ENCODE measurements at regions not wholly inside any gene's neighbourhood (a gene's known extent, or its start where the extent isn't known, plus 50 kb on each side); places are given as distances from the start of the nearest gene placed in this dataset.

- no peak overlapping the region for H3K27ac Mint-ChIP-seq
- peak; percentile 47 for DNase-seq
- H3K36me3 Mint-ChIP-seq (ENCODE audit: low read depth) = peaks cover 2% of the 10 kb centered on the region
- H3K4me1 Mint-ChIP-seq = peaks cover 19% of the 10 kb centered on the region
- H3K4me3 Mint-ChIP-seq = no peak overlapping the region
- H3K9me3 Mint-ChIP-seq = peaks cover 9% of the 10 kb centered on the region
- H3K27me3 Mint-ChIP-seq = peaks cover 51% of the 10 kb centered on the region
- intact Hi-C loops (cut with micrococcal nuclease) = no loop called here
Measured at GRCh38 chr18:61957801-61958516, 65.2 kb upstream of the RNF152 start.

- peak; percentile 39 for DNase-seq
- Mint-ChIP-seq H3K4me3 (no peak overlapping the region), H3K27me3 (peaks cover 43% of the 10 kb centered on the region), H3K9me3 (peaks cover 4% of the 10 kb centered on the region), H3K4me1 (peaks cover 38% of the 10 kb centered on the region), H3K36me3 (ENCODE audit: low read depth) (peaks cover 2% of the 10 kb centered on the region), H3K27ac (no peak overlapping the region)
- intact Hi-C loops (cut with micrococcal nuclease) = no loop called here
Measured at GRCh38 chr18:61955644-61956043, 62.8 kb upstream of the RNF152 start.

- H3K27ac Mint-ChIP-seq = peak overlapping the region; percentile 8
- peaks cover 40% of the 10 kb centered on the region for H3K4me1 Mint-ChIP-seq
- no peak overlapping the region for H3K4me3 Mint-ChIP-seq
- intact Hi-C loops (cut with micrococcal nuclease) = loop anchor here (5.0 kb wide), 2 partner anchors 128 to 763 kb away; partner anchors contain the start of gene PHLPP1
- H3K36me3 Mint-ChIP-seq (ENCODE audit: low read depth) = peaks cover 2% of the 10 kb centered on the region
- DNase-seq = peak; percentile 47
- H3K9me3 Mint-ChIP-seq = peaks cover 4% of the 10 kb centered on the region
- peaks cover 46% of the 10 kb centered on the region for H3K27me3 Mint-ChIP-seq
Measured at GRCh38 chr18:61954096-61954746, 61.4 kb upstream of the RNF152 start.

- H3K9me3 Mint-ChIP-seq = peaks cover 4% of the 10 kb centered on the region
- peak overlapping the region; percentile 70 for H3K27ac Mint-ChIP-seq
- peaks cover 46% of the 10 kb centered on the region for H3K27me3 Mint-ChIP-seq
- no peak overlapping the region for H3K4me3 Mint-ChIP-seq
- H3K36me3 Mint-ChIP-seq (ENCODE audit: low read depth) = peaks cover 2% of the 10 kb centered on the region
- intact Hi-C loops (cut with micrococcal nuclease) = loop anchor here (2.0 to 5.0 kb wide), 3 partner anchors 53 to 764 kb away; partner anchors contain the start of gene PHLPP1
- DNase-seq = peak; percentile 51
- H3K4me1 Mint-ChIP-seq = peaks cover 42% of the 10 kb centered on the region
Measured at GRCh38 chr18:61953641-61954040, 60.8 kb upstream of the RNF152 start.

- Mint-ChIP-seq H3K27ac (peak overlapping the region; percentile 70), H3K4me3 (peak overlapping the region; percentile 48), H3K36me3 (ENCODE audit: low read depth) (peaks cover 2% of the 10 kb centered on the region), H3K9me3 (peaks cover 3% of the 10 kb centered on the region), H3K4me1 (peaks cover 42% of the 10 kb centered on the region), H3K27me3 (peaks cover 47% of the 10 kb centered on the region)
- intact Hi-C loops (cut with micrococcal nuclease) = loop anchor here (2.0 to 5.0 kb wide), 3 partner anchors 52 to 764 kb away; partner anchors contain the start of gene PHLPP1
- DNase-seq = peak; percentile 52
Measured at GRCh38 chr18:61953161-61953560, 60.4 kb upstream of the RNF152 start.

GRCh38 chr18:61951396-61951795 lies 58.6 kb upstream of the RNF152 start:
- no peaks in the 10 kb centered on the region for H3K9me3 Mint-ChIP-seq
- intact Hi-C loops (cut with micrococcal nuclease) = loop anchor here (5.0 kb wide), 2 partner anchors 131 to 766 kb away; partner anchors contain the start of gene PHLPP1

GRCh38 chr18:61950371-61950770 lies 57.6 kb upstream of the RNF152 start:
- Mint-ChIP-seq H3K4me1 (peaks cover 38% of the 10 kb centered on the region), H3K27ac (no peak overlapping the region), H3K9me3 (no peaks in the 10 kb centered on the region), H3K36me3 (ENCODE audit: low read depth) (peaks cover 1% of the 10 kb centered on the region), H3K4me3 (no peak overlapping the region), H3K27me3 (peaks cover 49% of the 10 kb centered on the region)
- no peak for DNase-seq
- intact Hi-C loops (cut with micrococcal nuclease) = loop anchor here (5.0 kb wide), 2 partner anchors 132 to 767 kb away; partner anchors contain the start of gene PHLPP1

More at GRCh38 chr18:61951396-61951795, 58.6 kb upstream of the RNF152 start:
- peak overlapping the region; percentile 67 for H3K4me3 Mint-ChIP-seq
- H3K36me3 Mint-ChIP-seq (ENCODE audit: low read depth) = no peaks in the 10 kb centered on the region
- peak; percentile 51 for DNase-seq
- H3K27me3 Mint-ChIP-seq = peaks cover 54% of the 10 kb centered on the region
- no peak overlapping the region for H3K27ac Mint-ChIP-seq
- H3K4me1 Mint-ChIP-seq = peaks cover 40% of the 10 kb centered on the region

GRCh38 chr18:61949946-61950345 lies 57.1 kb upstream of the RNF152 start:
- peaks cover 3% of the 10 kb centered on the region for H3K9me3 Mint-ChIP-seq
- peaks cover 1% of the 10 kb centered on the region for H3K36me3 Mint-ChIP-seq (ENCODE audit: low read depth)
- H3K27ac Mint-ChIP-seq = no peak overlapping the region
- peak; percentile 51 for DNase-seq
- H3K4me3 Mint-ChIP-seq = no peak overlapping the region
- H3K27me3 Mint-ChIP-seq = peaks cover 46% of the 10 kb centered on the region
- intact Hi-C loops (cut with micrococcal nuclease) = loop anchor here (5.0 kb wide), 2 partner anchors 132 to 767 kb away; partner anchors contain the start of gene PHLPP1
- H3K4me1 Mint-ChIP-seq = peaks cover 38% of the 10 kb centered on the region

GRCh38 chr18:61948846-61949438 lies 56.1 kb upstream of the RNF152 start:
- peaks cover 35% of the 10 kb centered on the region for H3K4me1 Mint-ChIP-seq
- H3K9me3 Mint-ChIP-seq = peaks cover 4% of the 10 kb centered on the region
- H3K27ac Mint-ChIP-seq = no peak overlapping the region

GRCh38 chr18:61948281-61948741 lies 55.5 kb upstream of the RNF152 start:
- H3K27me3 Mint-ChIP-seq = peaks cover 42% of the 10 kb centered on the region
- H3K27ac Mint-ChIP-seq = no peak overlapping the region
- peak; percentile 47 for DNase-seq
- H3K4me3 Mint-ChIP-seq = no peak overlapping the region
- H3K4me1 Mint-ChIP-seq = peaks cover 33% of the 10 kb centered on the region
- H3K36me3 Mint-ChIP-seq (ENCODE audit: low read depth) = peaks cover 4% of the 10 kb centered on the region
- intact Hi-C loops (cut with micrococcal nuclease) = no loop called here
- peaks cover 4% of the 10 kb centered on the region for H3K9me3 Mint-ChIP-seq

More at GRCh38 chr18:61948846-61949438, 56.1 kb upstream of the RNF152 start:
- no peak overlapping the region for H3K4me3 Mint-ChIP-seq
- intact Hi-C loops (cut with micrococcal nuclease) = no loop called here
- H3K27me3 Mint-ChIP-seq = peaks cover 46% of the 10 kb centered on the region
- DNase-seq = peak; percentile 52
- H3K36me3 Mint-ChIP-seq (ENCODE audit: low read depth) = peaks cover 4% of the 10 kb centered on the region

GRCh38 chr18:61946449-61946848 lies 53.6 kb upstream of the RNF152 start:
- H3K9me3 Mint-ChIP-seq = peaks cover 4% of the 10 kb centered on the region
- intact Hi-C loops (cut with micrococcal nuclease) = no loop called here
- H3K4me3 Mint-ChIP-seq = no peak overlapping the region

GRCh38 chr18:61943175-61943964 lies 50.6 kb upstream of the RNF152 start:
- no peak for DNase-seq
- Mint-ChIP-seq H3K9me3 (peaks cover 7% of the 10 kb centered on the region), H3K27me3 (peaks cover 26% of the 10 kb centered on the region), H3K27ac (no peak overlapping the region), H3K4me1 (peaks cover 15% of the 10 kb centered on the region), H3K4me3 (no peak overlapping the region), H3K36me3 (ENCODE audit: low read depth) (peaks cover 4% of the 10 kb centered on the region)
- intact Hi-C loops (cut with micrococcal nuclease) = loop anchor here (5.0 kb wide), 1 partner anchor 49 kb away; no protein-coding TSS in a partner anchor

More at GRCh38 chr18:61946449-61946848, 53.6 kb upstream of the RNF152 start:
- no peak for DNase-seq
- Mint-ChIP-seq H3K36me3 (ENCODE audit: low read depth) (peaks cover 4% of the 10 kb centered on the region), H3K27ac (no peak overlapping the region), H3K27me3 (peaks cover 41% of the 10 kb centered on the region), H3K4me1 (peaks cover 27% of the 10 kb centered on the region)
